Skeletal muscle tissue (tissue), 3 donors: ENCODE measurements at regions not wholly inside any gene's neighbourhood (a gene's known extent, or its start where the extent isn't known, plus 50 kb on each side); places are given as distances from the start of the nearest gene placed in this dataset.

ENCODE experiments used
- H3K27ac ChIP-seq: one replicate; pipeline ENCODE4 v1.7.0; 2013; ENCODE audit warnings: mild to moderate bottlenecking, low read depth, low read length, inconsistent platforms
- H3K27me3 ChIP-seq, 3 donors: one replicate each; pipeline ENCODE4 v1.7.0; 2013; ENCODE audit warnings: low read length in 3 of 3; ENCODE audit not compliant: control insufficient read depth in 3 of 3, insufficient read depth in 3 of 3
- H3K36me3 ChIP-seq, 3 donors: one replicate each; pipeline ENCODE4 v1.7.0; 2013; ENCODE audit warnings: low read length in 3 of 3; ENCODE audit not compliant: control insufficient read depth in 3 of 3, insufficient read depth in 3 of 3
- H3K4me1 ChIP-seq, 3 donors: one replicate each; pipeline ENCODE4 v1.7.0; 2013; ENCODE audit warnings: low read length in 3 of 3, mild to moderate bottlenecking in 3 of 3; ENCODE audit not compliant: control insufficient read depth in 3 of 3, insufficient read depth in 3 of 3
- H3K4me3 ChIP-seq, 3 donors: one replicate each; pipeline ENCODE4 v1.7.0; 2013; ENCODE audit warnings: low read length in 3 of 3
- H3K9ac ChIP-seq, 3 donors: one replicate each; pipeline ENCODE4 v1.7.0; 2013; ENCODE audit warnings: low read length in 3 of 3, mild to moderate bottlenecking in 3 of 3, moderate library complexity in 2 of 3, low read depth in 1 of 3
- H3K9me3 ChIP-seq, 3 donors: one replicate each; pipeline ENCODE4 v1.7.0; 2013; ENCODE audit warnings: low read length in 3 of 3; ENCODE audit not compliant: control insufficient read depth in 3 of 3
- donor health status: Osteomylitis.

DNA sequence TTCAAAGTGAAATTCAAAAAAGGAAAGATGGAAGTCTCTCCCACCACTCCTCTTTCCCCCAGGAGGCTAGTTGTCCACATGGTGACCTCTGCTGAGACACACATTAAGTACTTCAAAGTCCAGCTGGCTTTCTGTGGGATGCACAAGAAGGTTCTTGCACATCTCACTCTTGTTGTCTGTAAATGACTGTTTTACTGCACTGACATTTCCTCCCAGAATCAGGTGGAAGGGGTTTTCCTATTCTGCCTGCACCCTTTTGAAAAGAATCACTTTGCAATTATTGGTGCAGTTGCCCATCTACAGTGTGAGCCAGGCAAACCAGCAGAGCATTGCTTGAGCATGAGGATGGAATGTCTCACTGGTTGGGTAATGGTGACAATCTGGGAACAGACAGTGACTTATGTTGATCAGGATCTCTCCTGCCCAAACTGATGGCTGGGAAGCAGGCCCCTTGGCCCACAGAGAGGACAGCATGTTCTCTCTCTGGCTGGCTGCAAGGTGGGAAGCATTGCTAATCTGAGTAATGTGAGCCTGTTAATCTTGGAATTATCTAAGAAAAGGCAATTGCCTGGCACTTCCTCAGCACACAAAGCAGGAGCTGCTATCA, 347.7 kb upstream of the SATB1 start:
- Histone ChIP-seq H3K4me3 (no peak overlapping the region), H3K27ac (no peak overlapping the region), H3K4me1 (no peaks in the 10 kb centered on the region), H3K27me3 (no peaks in the 10 kb centered on the region), H3K36me3 (no peaks in the 10 kb centered on the region), H3K9ac (no peak overlapping the region), H3K9me3 (no peaks in the 10 kb centered on the region)

- H3K4me3 ChIP-seq, result no peak overlapping the region
- no peak overlapping the region for H3K9ac ChIP-seq
- H3K27me3 ChIP-seq, result no peaks in the 10 kb centered on the region
- H3K4me1 ChIP-seq, result no peaks in the 10 kb centered on the region
- no peaks in the 10 kb centered on the region for H3K9me3 ChIP-seq
- H3K36me3 ChIP-seq, result no peaks in the 10 kb centered on the region
- H3K27ac ChIP-seq, result no peak overlapping the region
Measured at GRCh38 chr3:18771931-18772330, 346.8 kb upstream of the SATB1 start.

DNA sequence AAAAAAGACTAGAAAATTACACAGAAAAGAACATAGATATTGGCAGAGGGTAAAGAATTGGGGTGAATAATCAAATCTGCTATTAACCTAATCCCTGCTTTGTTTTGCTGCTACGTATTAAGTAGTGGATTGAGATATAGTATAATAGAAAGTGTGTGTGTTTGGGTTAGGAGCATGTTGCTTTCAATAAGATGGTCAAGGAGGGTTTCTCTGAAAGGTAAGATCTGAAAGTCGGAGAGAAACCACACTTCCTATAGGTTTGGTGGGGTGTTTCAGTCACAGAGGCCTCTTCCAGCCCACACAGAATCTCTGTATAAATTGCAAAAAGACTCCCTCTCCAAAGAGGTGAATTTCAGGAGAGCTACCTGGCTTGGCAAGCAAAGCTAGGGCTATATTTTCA, 345.7 kb upstream of the SATB1 start:
- H3K9me3 ChIP-seq, result no peaks in the 10 kb centered on the region
- no peaks in the 10 kb centered on the region for H3K36me3 ChIP-seq
- H3K27me3 ChIP-seq, result no peaks in the 10 kb centered on the region
- no peak overlapping the region for H3K27ac ChIP-seq
- no peak overlapping the region for H3K9ac ChIP-seq
- no peak overlapping the region for H3K4me3 ChIP-seq
- H3K4me1 ChIP-seq, result no peaks in the 10 kb centered on the region

DNA sequence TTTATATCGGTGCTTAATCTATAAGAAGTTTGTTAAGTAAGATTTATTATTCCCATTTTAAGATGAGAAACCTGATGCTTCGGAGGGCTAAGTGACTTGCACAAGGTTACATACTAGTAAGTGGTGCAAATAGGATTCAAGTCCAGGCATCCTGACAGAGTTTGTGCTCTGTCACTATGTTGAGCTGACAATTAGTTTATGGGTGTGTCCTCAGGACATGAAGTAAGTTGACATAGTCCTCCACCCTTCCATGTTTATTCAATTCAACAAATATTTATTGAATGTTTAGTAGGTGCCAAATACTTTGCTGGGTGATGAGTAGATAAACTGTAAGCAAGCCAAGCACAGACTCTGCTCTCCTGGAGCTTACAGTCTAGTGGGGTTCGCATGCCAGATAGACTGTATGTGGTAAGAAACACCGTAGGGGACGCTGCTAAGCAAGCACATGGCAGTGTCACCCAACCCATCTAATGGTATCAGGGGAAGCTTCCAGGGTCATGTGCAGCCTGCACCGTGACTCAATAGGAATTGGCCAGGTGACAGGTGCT, 342.7 kb upstream of the SATB1 start:
- Histone ChIP-seq H3K9me3 (no peaks in the 10 kb centered on the region), H3K27me3 (no peaks in the 10 kb centered on the region), H3K4me3 (no peak overlapping the region), H3K36me3 (no peaks in the 10 kb centered on the region), H3K4me1 (no peaks in the 10 kb centered on the region), H3K27ac (no peak overlapping the region), H3K9ac (no peak overlapping the region)

DNA sequence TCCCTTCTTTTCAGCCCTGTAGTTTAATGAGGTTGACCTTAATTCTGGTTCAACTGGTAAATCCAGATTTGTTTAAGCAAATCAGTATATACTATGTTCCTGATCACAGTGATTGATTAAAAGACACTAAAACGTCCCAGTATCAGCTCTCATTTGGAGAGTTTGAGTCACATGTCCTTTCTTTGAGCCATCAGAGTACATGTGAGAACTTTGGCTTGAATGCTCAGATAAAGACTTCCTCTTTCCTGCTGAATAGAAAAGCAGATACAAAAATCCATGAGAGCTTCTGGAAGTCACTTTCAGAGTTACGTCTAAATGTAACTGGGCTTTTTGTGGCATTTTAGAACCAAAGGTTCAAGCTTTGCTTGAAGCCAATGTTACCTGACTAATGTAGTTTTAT, 341.8 kb upstream of the SATB1 start:
- H3K4me1 ChIP-seq, result no peaks in the 10 kb centered on the region
- H3K9me3 ChIP-seq, result no peaks in the 10 kb centered on the region
- H3K36me3 ChIP-seq, result no peaks in the 10 kb centered on the region
- H3K27me3 ChIP-seq, result no peaks in the 10 kb centered on the region
- H3K9ac ChIP-seq, result no peak overlapping the region
- H3K27ac ChIP-seq, result no peak overlapping the region
- H3K4me3 ChIP-seq, result no peak overlapping the region

- H3K27me3 ChIP-seq, result no peaks in the 10 kb centered on the region
- H3K36me3 ChIP-seq, result no peaks in the 10 kb centered on the region
- no peak overlapping the region for H3K27ac ChIP-seq
- H3K9me3 ChIP-seq, result no peaks in the 10 kb centered on the region
- H3K9ac ChIP-seq, result no peak overlapping the region
- no peaks in the 10 kb centered on the region for H3K4me1 ChIP-seq
- no peak overlapping the region for H3K4me3 ChIP-seq
Measured at GRCh38 chr3:18765662-18766061, 340.5 kb upstream of the SATB1 start.

DNA sequence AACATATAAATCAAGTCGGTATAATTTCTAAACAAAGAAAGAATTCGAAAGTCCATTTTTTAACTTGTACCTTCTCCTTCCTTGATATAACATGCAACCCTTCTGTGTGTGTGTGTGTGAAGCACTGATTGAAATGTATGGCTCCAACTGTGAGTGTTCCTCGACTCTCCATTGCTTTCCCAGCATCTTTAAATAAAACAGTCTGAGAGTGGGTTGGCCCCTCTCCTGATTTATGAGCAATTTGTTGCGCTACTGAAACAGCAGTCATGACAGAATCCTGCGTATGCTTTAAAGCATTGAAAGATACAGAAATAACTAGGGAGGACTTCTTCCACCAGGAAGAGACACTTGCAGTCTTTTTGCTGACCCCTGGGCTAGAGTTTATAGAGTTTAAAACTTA, 340.0 kb upstream of the SATB1 start:
- no peaks in the 10 kb centered on the region for H3K9me3 ChIP-seq
- H3K9ac ChIP-seq, result no peak overlapping the region
- no peaks in the 10 kb centered on the region for H3K4me1 ChIP-seq
- H3K4me3 ChIP-seq, result no peak overlapping the region
- no peaks in the 10 kb centered on the region for H3K36me3 ChIP-seq
- no peak overlapping the region for H3K27ac ChIP-seq
- H3K27me3 ChIP-seq, result no peaks in the 10 kb centered on the region

GRCh38 chr3:18761530-18761929, 336.4 kb upstream of the SATB1 start:
- H3K27ac ChIP-seq, result no peak overlapping the region
- no peaks in the 10 kb centered on the region for H3K9me3 ChIP-seq
- no peaks in the 10 kb centered on the region for H3K36me3 ChIP-seq
- H3K4me1 ChIP-seq, result no peaks in the 10 kb centered on the region
- H3K27me3 ChIP-seq, result no peaks in the 10 kb centered on the region
- no peak overlapping the region for H3K4me3 ChIP-seq
- H3K9ac ChIP-seq, result no peak overlapping the region

DNA sequence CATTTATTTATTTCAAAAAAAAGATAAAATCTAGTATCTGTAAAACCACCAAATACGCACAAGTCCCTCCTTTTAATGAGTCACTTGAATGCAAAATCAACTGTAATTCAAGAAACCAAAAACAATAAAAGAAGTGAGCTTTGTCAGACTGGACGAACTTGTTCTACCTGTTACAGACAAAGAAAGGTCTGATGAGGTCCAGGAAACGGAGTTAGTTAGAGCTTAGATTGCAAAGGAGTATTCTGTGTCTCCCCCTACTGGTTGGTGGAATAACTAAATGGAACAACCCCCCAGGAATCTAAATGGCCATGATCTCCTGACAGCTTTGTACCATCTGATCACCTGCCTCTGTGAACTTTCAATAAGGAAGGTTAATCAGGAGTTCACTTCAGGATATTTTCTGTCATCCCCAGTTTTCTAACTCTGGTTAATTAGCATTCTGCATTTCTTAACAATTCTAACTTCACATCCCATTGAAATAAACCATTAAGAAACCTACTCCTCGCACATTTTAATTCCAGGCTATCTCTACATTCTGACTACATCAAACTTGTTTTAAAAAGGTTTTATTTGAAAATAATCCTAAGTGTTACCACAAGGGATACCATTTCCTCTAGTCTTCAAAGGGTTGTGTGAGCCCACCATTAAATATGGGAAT, 333.0 kb upstream of the SATB1 start:
- no peak overlapping the region for H3K27ac ChIP-seq
- no peak overlapping the region for H3K9ac ChIP-seq
- no peak overlapping the region for H3K4me3 ChIP-seq
- H3K36me3 ChIP-seq, result no peaks in the 10 kb centered on the region
- H3K27me3 ChIP-seq, result no peaks in the 10 kb centered on the region
- no peaks in the 10 kb centered on the region for H3K4me1 ChIP-seq
- no peaks in the 10 kb centered on the region for H3K9me3 ChIP-seq

GRCh38 chr3:18757476-18757875, 332.3 kb upstream of the SATB1 start:
- H3K9me3 ChIP-seq, result no peaks in the 10 kb centered on the region
- H3K27ac ChIP-seq, result no peak overlapping the region
- no peak overlapping the region for H3K9ac ChIP-seq
- H3K36me3 ChIP-seq, result no peaks in the 10 kb centered on the region
- no peaks in the 10 kb centered on the region for H3K4me1 ChIP-seq
- no peaks in the 10 kb centered on the region for H3K27me3 ChIP-seq
- H3K4me3 ChIP-seq, result no peak overlapping the region
